Cardiac muscle cell (in vitro differentiated cells and primary cell): ENCODE measurements at regions not wholly inside any gene's neighbourhood (a gene's known extent, or its start where the extent isn't known, plus 50 kb on each side); places are given as distances from the start of the nearest gene placed in this dataset.

Experiments used
- DNase-seq, 2 donors: peaks; one replicate each; pipeline versions ENCODE4 v3.0.0 to v3.0.0-alpha.2; 2010 to 2017; ENCODE audit warnings: low read depth in 1 of 2, low spot score in 1 of 2
- H3K27ac ChIP-seq: fragments of 200-600 bp; sonication (generic); 2 replicates; pipeline ENCODE4 v1.5.1; 2016
- H3K27me3 ChIP-seq: fragments of 200-600 bp; sonication (generic); 2 replicates; pipeline ENCODE4 v1.6.0; 2016; ENCODE audit warnings: control low read depth
- H3K36me3 ChIP-seq: fragments of 200-600 bp; sonication (generic); 2 replicates; pipeline ENCODE4 v1.5.1; 2016; ENCODE audit warnings: control low read depth
- H3K4me1 ChIP-seq: fragments of 200-600 bp; sonication (generic); 2 replicates; pipeline ENCODE4 v1.8.1; 2017; ENCODE audit warnings: low read depth, mild to moderate bottlenecking, mixed run types
- H3K4me3 ChIP-seq: fragments of 200-600 bp; sonication (generic); 2 replicates; pipeline ENCODE4 v1.5.1; 2016; ENCODE audit warnings: mild to moderate bottlenecking
- H3K9me3 ChIP-seq: fragments of 200-600 bp; sonication (generic); 2 replicates; pipeline ENCODE4 v1.5.1; 2017; ENCODE audit warnings: low read depth, mild to moderate bottlenecking, control low read depth
- CTCF ChIP-seq: IDR thresholded peaks from 2 replicates; pipeline ENCODE4 v1.5.1; 2012; ENCODE audit warnings: low read depth, mild to moderate bottlenecking, low read length

- TF ChIP-seq CTCF, result no peak
- Histone ChIP-seq H3K9me3 (no peaks in the 10 kb centered on the region), H3K4me1 (peaks cover 32% of the 10 kb centered on the region), H3K4me3 (no peak overlapping the region), H3K27me3 (no peaks in the 10 kb centered on the region), H3K27ac (peak overlapping the region; percentile 20), H3K36me3 (no peaks in the 10 kb centered on the region)
- DNase-seq, result no peak
These were observed 235.5 kb upstream of the NT5C1B start for GRCh38 chr2:18824915-18825314.

- no peak for TF ChIP-seq CTCF
- no peak for DNase-seq
- peak overlapping the region; percentile 20 for H3K27ac ChIP-seq
- no peak overlapping the region for H3K4me3 ChIP-seq
- H3K36me3 ChIP-seq, result no peaks in the 10 kb centered on the region
- no peaks in the 10 kb centered on the region for H3K27me3 ChIP-seq
- no peaks in the 10 kb centered on the region for H3K9me3 ChIP-seq
- H3K4me1 ChIP-seq, result peaks cover 26% of the 10 kb centered on the region
These were observed 235.0 kb upstream of the NT5C1B start for GRCh38 chr2:18824325-18824790.

GRCh38 chr2:18821431-18821830 is 232.1 kb upstream of the NT5C1B start:
- DNase-seq, result no peak
- no peaks in the 10 kb centered on the region for H3K9me3 ChIP-seq
- H3K4me1 ChIP-seq, result peaks cover 22% of the 10 kb centered on the region
- H3K27ac ChIP-seq, result no peak overlapping the region
- no peak overlapping the region for H3K4me3 ChIP-seq
- TF ChIP-seq CTCF, result no peak
- no peaks in the 10 kb centered on the region for H3K27me3 ChIP-seq
- H3K36me3 ChIP-seq, result no peaks in the 10 kb centered on the region

DNA sequence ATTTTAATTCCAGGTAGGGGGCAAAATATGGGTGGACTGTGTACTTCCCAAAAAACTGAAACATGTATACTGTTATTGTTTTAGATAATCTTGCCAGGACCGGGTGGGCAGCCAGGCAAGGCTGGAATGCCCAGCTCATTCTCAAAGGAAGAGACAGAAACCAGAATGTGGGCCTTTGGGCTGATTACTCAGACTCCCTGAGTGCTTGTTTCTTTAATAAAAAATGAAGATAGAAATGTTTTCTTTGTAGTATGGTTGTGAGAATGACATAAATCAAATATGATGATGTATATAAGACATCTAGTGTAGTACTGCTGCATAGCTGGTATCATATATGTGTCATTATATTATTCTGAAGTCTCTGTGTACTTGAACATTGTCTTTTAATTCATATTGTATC is 231.6 kb upstream of the NT5C1B start:
- Histone ChIP-seq H3K27ac (no peak overlapping the region), H3K4me3 (no peak overlapping the region), H3K9me3 (no peaks in the 10 kb centered on the region), H3K27me3 (no peaks in the 10 kb centered on the region), H3K36me3 (no peaks in the 10 kb centered on the region), H3K4me1 (peaks cover 21% of the 10 kb centered on the region)
- DNase-seq, result no peak
- TF ChIP-seq CTCF, result no peak

DNA sequence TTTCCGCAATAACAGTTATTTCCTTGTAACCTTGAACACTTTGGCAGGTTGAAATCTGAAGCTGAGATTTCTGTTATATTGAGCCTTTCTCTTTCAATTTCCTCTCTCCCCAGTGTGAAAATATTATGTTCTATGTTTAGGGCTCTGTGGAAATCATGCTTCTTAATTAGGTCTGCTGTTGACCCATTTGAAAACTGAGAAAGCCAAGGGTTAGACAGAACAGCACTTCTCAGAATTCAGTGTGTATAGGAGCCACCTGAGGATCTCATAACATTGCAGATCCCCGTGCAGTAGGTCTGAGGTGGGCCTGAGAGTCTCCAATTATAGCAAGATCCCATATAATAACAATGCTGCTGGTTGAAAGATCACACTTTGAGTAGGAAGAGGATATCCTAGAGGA is 230.2 kb upstream of the NT5C1B start:
- Histone ChIP-seq H3K27me3 (no peaks in the 10 kb centered on the region), H3K4me3 (no peak overlapping the region), H3K36me3 (no peaks in the 10 kb centered on the region), H3K9me3 (no peaks in the 10 kb centered on the region), H3K4me1 (peaks cover 7% of the 10 kb centered on the region), H3K27ac (no peak overlapping the region)
- no peak for DNase-seq
- TF ChIP-seq CTCF, result no peak

GRCh38 chr2:18814387-18814786 is 225.0 kb upstream of the NT5C1B start:
- no peaks in the 10 kb centered on the region for H3K27me3 ChIP-seq
- DNase-seq, result peak in 1 of 2 donors; percentile 67
- H3K4me1 ChIP-seq, result no peaks in the 10 kb centered on the region
- no peak overlapping the region for H3K27ac ChIP-seq
- no peaks in the 10 kb centered on the region for H3K36me3 ChIP-seq
- no peak overlapping the region for H3K4me3 ChIP-seq
- no peak for TF ChIP-seq CTCF
- no peaks in the 10 kb centered on the region for H3K9me3 ChIP-seq
